Sciatic nerve (tissue), 2 donors: ENCODE measurements at regions not wholly inside any gene's neighbourhood (a gene's known extent, or its start where the extent isn't known, plus 50 kb on each side); places are given as distances from the start of the nearest gene placed in this dataset.
A peak's percentile ranks its signal among the peaks of the same experiment; 100 is the strongest.

Experiments
- ATAC-seq: fragments of 200-7000 bp; cut with Tn5 transposase; one replicate; pipeline ENCODE4 v1.9.1; 2020; ENCODE audit warnings: mild to moderate bottlenecking, moderate library complexity
- DNase-seq: peaks from one replicate; pipeline ENCODE4 v3.0.0-alpha.2; 2020; ENCODE audit warnings: low spot score
- intact Hi-C: fragments of 100-400 bp; cut with DNase I; formaldehyde crosslinking; loops from one replicate; pipeline ENCODE4 v1.14.2; 2022
- donor health status: DM: no; HTN: no; CAD: no.
- donor health status: DM: no; HTN: no; CAD: no.

- ATAC-seq (no peak), DNase-seq (no peak)
- intact Hi-C loops: no loop called here
Observed at GRCh38 chr3:102189956-102190723, 244.7 kb upstream of the ZPLD1 start.

GRCh38 chr3:102192575-102192974, 242.2 kb upstream of the ZPLD1 start:
- no peak for ATAC-seq
- intact Hi-C loops: no loop called here
- DNase-seq: no peak

GRCh38 chr3:102193255-102193654, 241.6 kb upstream of the ZPLD1 start:
- DNase-seq (no peak), ATAC-seq (no peak)
- intact Hi-C loops: no loop called here

- intact Hi-C loops: no loop called here
- ATAC-seq: no peak
Observed at GRCh38 chr3:102194001-102194400, 240.8 kb upstream of the ZPLD1 start.

GRCh38 chr3:102194760-102195159, 240.1 kb upstream of the ZPLD1 start:
- DNase-seq: no peak
- intact Hi-C loops: no loop called here
- no peak for ATAC-seq

More at GRCh38 chr3:102194001-102194400, 240.8 kb upstream of the ZPLD1 start:
- DNase-seq: no peak

GRCh38 chr3:102195198-102195948, 239.4 kb upstream of the ZPLD1 start:
- DNase-seq: no peak
- intact Hi-C loops: no loop called here
- no peak for ATAC-seq

GRCh38 chr3:102200126-102200525, 234.7 kb upstream of the ZPLD1 start:
- ATAC-seq: no peak
- no peak for DNase-seq
- intact Hi-C loops: no loop called here

GRCh38 chr3:102200560-102200959, 234.3 kb upstream of the ZPLD1 start:
- ATAC-seq (no peak), DNase-seq (no peak)
- intact Hi-C loops: no loop called here

- ATAC-seq: peak; percentile 35
- DNase-seq: no peak
- intact Hi-C loops: no loop called here
Observed at GRCh38 chr3:102205647-102206046, 229.2 kb upstream of the ZPLD1 start.

GRCh38 chr3:102206511-102207031, 228.2 kb upstream of the ZPLD1 start:
- intact Hi-C loops: no loop called here
- DNase-seq (peak; percentile 81), ATAC-seq (peak; percentile 96)

- ATAC-seq: peak; percentile 57
- no peak for DNase-seq
- intact Hi-C loops: no loop called here
Observed at GRCh38 chr3:102207151-102207571, 227.7 kb upstream of the ZPLD1 start.

- intact Hi-C loops: no loop called here
- DNase-seq (no peak), ATAC-seq (no peak)
Observed at GRCh38 chr3:102215166-102215565, 219.6 kb upstream of the ZPLD1 start.

GRCh38 chr3:102223132-102223531, 211.7 kb upstream of the ZPLD1 start:
- ATAC-seq (no peak), DNase-seq (no peak)
- intact Hi-C loops: loop anchor here (5.0 kb wide), 1 partner anchor 411 kb away; no protein-coding TSS in a partner anchor

- peak; percentile 85 for ATAC-seq
Observed at GRCh38 chr3:102224171-102224570, 210.6 kb upstream of the ZPLD1 start.

GRCh38 chr3:102225005-102225404, 209.8 kb upstream of the ZPLD1 start:
- intact Hi-C loops: loop anchor here (5.0 kb wide), 1 partner anchor 312 kb away; no protein-coding TSS in a partner anchor
- no peak for ATAC-seq
- DNase-seq: no peak

More at GRCh38 chr3:102224171-102224570, 210.6 kb upstream of the ZPLD1 start:
- DNase-seq: no peak
- intact Hi-C loops: loop anchor here (5.0 kb wide), 1 partner anchor 412 kb away; no protein-coding TSS in a partner anchor

GRCh38 chr3:102225407-102226132, 209.2 kb upstream of the ZPLD1 start:
- intact Hi-C loops: loop anchor here (5.0 kb wide), 1 partner anchor 312 kb away; no protein-coding TSS in a partner anchor
- ATAC-seq (peak; percentile 84), DNase-seq (no peak)

GRCh38 chr3:102226463-102226862, 208.4 kb upstream of the ZPLD1 start:
- intact Hi-C loops: loop anchor here (5.0 kb wide), 1 partner anchor 311 kb away; no protein-coding TSS in a partner anchor
- no peak for ATAC-seq
- DNase-seq: no peak

- intact Hi-C loops: loop anchor here (5.0 kb wide), 1 partner anchor 308 kb away; no protein-coding TSS in a partner anchor
- ATAC-seq: peak; percentile 73
- DNase-seq: peak; percentile 80
Observed at GRCh38 chr3:102229062-102229655, 205.7 kb upstream of the ZPLD1 start.

- intact Hi-C loops: no loop called here
- no peak for DNase-seq
- no peak for ATAC-seq
Observed at GRCh38 chr3:102230057-102230456, 204.8 kb upstream of the ZPLD1 start.
